Activated CD8-positive, alpha-beta memory T cell treated with anti-CD3 and anti-CD28 coated beads, Interleukin-2, amount 10 ng/mL, durations not matched to agents 7 days and 5 days (primary cell): ENCODE measurements at regions not wholly inside any gene's neighbourhood (a gene's known extent, or its start where the extent isn't known, plus 50 kb on each side); places are given as distances from the start of the nearest gene placed in this dataset.

Source experiments
- ATAC-seq: fragments of 150-1000 bp; cut with Tn5 transposase; one replicate; pipeline ENCODE4 v1.10.0; 2021; ENCODE audit warnings: moderate library complexity
- CTCF ChIA-PET: fragments of 350-600 bp; sonication (Branson Sonifier 250); formaldehyde crosslinking; loops from one replicate; lab custom pipeline; 2021; ENCODE audit warnings: antibody characterized with exemption; lab: Charles Lee
- DNase-seq: peaks from one replicate; pipeline ENCODE4 v3.0.0-alpha.2; 2020
- H3K27ac Mint-ChIP-seq: one replicate; pipeline ENCODE4 v1.8.0; 2021; ENCODE audit warnings: mild to moderate bottlenecking, mixed read lengths
- H3K27me3 Mint-ChIP-seq: one replicate; pipeline ENCODE4 v1.8.0; 2021; ENCODE audit warnings: mixed read lengths
- H3K36me3 Mint-ChIP-seq: one replicate; pipeline ENCODE4 v1.8.0; 2021; ENCODE audit warnings: mild to moderate bottlenecking, mixed read lengths
- H3K4me1 Mint-ChIP-seq: one replicate; pipeline ENCODE4 v1.8.0; 2021; ENCODE audit warnings: mixed read lengths
- H3K4me3 Mint-ChIP-seq: one replicate; pipeline ENCODE4 v1.8.0; 2021; ENCODE audit warnings: mild to moderate bottlenecking, moderate library complexity, mixed read lengths
- H3K9me3 Mint-ChIP-seq: one replicate; pipeline ENCODE4 v1.8.0; 2022; ENCODE audit warnings: low read depth, mixed read lengths

- no peak overlapping the region for H3K4me3 Mint-ChIP-seq
- no peak for DNase-seq
- H3K27ac Mint-ChIP-seq, result no peak overlapping the region
- H3K4me1 Mint-ChIP-seq, result no peaks in the 10 kb centered on the region
- no peaks in the 10 kb centered on the region for H3K27me3 Mint-ChIP-seq
- CTCF ChIA-PET, result no interaction called here
- peaks cover 3% of the 10 kb centered on the region for H3K9me3 Mint-ChIP-seq
- H3K36me3 Mint-ChIP-seq, result no peaks in the 10 kb centered on the region
- ATAC-seq, result no peak
Observed at GRCh38 chr12:118520214-118521035, 144.1 kb downstream of the SUDS3 start.

GRCh38 chr12:118521036-118521370 is 144.6 kb downstream of the SUDS3 start:
- H3K9me3 Mint-ChIP-seq, result peaks cover 3% of the 10 kb centered on the region
- CTCF ChIA-PET, result no interaction called here
- DNase-seq (no peak), ATAC-seq (no peak)
- no peaks in the 10 kb centered on the region for H3K4me1 Mint-ChIP-seq
- H3K27ac Mint-ChIP-seq, result no peak overlapping the region
- no peak overlapping the region for H3K4me3 Mint-ChIP-seq
- H3K27me3 Mint-ChIP-seq, result no peaks in the 10 kb centered on the region
- no peaks in the 10 kb centered on the region for H3K36me3 Mint-ChIP-seq

- ATAC-seq, result no peak
- Mint-ChIP-seq H3K4me3 (no peak overlapping the region), H3K27me3 (no peaks in the 10 kb centered on the region), H3K9me3 (no peaks in the 10 kb centered on the region), H3K4me1 (no peaks in the 10 kb centered on the region), H3K27ac (no peak overlapping the region), H3K36me3 (no peaks in the 10 kb centered on the region)
- no peak for DNase-seq
- CTCF ChIA-PET, result no interaction called here
Observed at GRCh38 chr12:118524446-118524845, 148.1 kb downstream of the SUDS3 start.

GRCh38 chr12:118525216-118525615 is 148.9 kb downstream of the SUDS3 start:
- CTCF ChIA-PET, result no interaction called here
- Mint-ChIP-seq H3K4me1 (no peaks in the 10 kb centered on the region), H3K36me3 (no peaks in the 10 kb centered on the region), H3K27me3 (no peaks in the 10 kb centered on the region), H3K9me3 (no peaks in the 10 kb centered on the region), H3K27ac (no peak overlapping the region), H3K4me3 (no peak overlapping the region)
- no peak for ATAC-seq
- DNase-seq, result no peak

- ATAC-seq, result no peak
- CTCF ChIA-PET, result no interaction called here
Observed at GRCh38 chr12:118526255-118527095, 150.1 kb downstream of the SUDS3 start.

GRCh38 chr12:118527310-118527709 is 151.0 kb downstream of the SUDS3 start:
- no peaks in the 10 kb centered on the region for H3K36me3 Mint-ChIP-seq
- H3K9me3 Mint-ChIP-seq, result no peaks in the 10 kb centered on the region
- CTCF ChIA-PET, result no interaction called here
- H3K27me3 Mint-ChIP-seq, result no peaks in the 10 kb centered on the region
- no peak for ATAC-seq
- no peak for DNase-seq
- no peaks in the 10 kb centered on the region for H3K4me1 Mint-ChIP-seq
- no peak overlapping the region for H3K27ac Mint-ChIP-seq
- no peak overlapping the region for H3K4me3 Mint-ChIP-seq

More at GRCh38 chr12:118526255-118527095, 150.1 kb downstream of the SUDS3 start:
- Mint-ChIP-seq H3K4me1 (no peaks in the 10 kb centered on the region), H3K4me3 (no peak overlapping the region), H3K36me3 (no peaks in the 10 kb centered on the region), H3K27ac (no peak overlapping the region), H3K27me3 (no peaks in the 10 kb centered on the region), H3K9me3 (no peaks in the 10 kb centered on the region)
- no peak for DNase-seq

- H3K4me1 Mint-ChIP-seq, result no peaks in the 10 kb centered on the region
- DNase-seq (no peak), ATAC-seq (no peak)
- no peak overlapping the region for H3K4me3 Mint-ChIP-seq
- H3K27ac Mint-ChIP-seq, result no peak overlapping the region
- no peaks in the 10 kb centered on the region for H3K36me3 Mint-ChIP-seq
- H3K27me3 Mint-ChIP-seq, result no peaks in the 10 kb centered on the region
- CTCF ChIA-PET, result no interaction called here
- H3K9me3 Mint-ChIP-seq, result no peaks in the 10 kb centered on the region
Observed at GRCh38 chr12:118528625-118529024, 152.3 kb downstream of the SUDS3 start.

GRCh38 chr12:118534003-118534402 is 157.6 kb downstream of the SUDS3 start:
- Mint-ChIP-seq H3K4me3 (no peak overlapping the region), H3K4me1 (no peaks in the 10 kb centered on the region), H3K9me3 (no peaks in the 10 kb centered on the region), H3K36me3 (no peaks in the 10 kb centered on the region), H3K27ac (no peak overlapping the region), H3K27me3 (no peaks in the 10 kb centered on the region)
- ATAC-seq, result no peak
- CTCF ChIA-PET, result no interaction called here
- no peak for DNase-seq

GRCh38 chr12:118536306-118536906 is 160.1 kb downstream of the SUDS3 start:
- no peaks in the 10 kb centered on the region for H3K9me3 Mint-ChIP-seq
- CTCF ChIA-PET, result no interaction called here
- no peak for ATAC-seq

GRCh38 chr12:118537481-118537917 is 161.1 kb downstream of the SUDS3 start:
- no peaks in the 10 kb centered on the region for H3K9me3 Mint-ChIP-seq
- ATAC-seq, result no peak
- H3K36me3 Mint-ChIP-seq, result no peaks in the 10 kb centered on the region
- no peaks in the 10 kb centered on the region for H3K4me1 Mint-ChIP-seq
- H3K27ac Mint-ChIP-seq, result no peak overlapping the region
- H3K27me3 Mint-ChIP-seq, result no peaks in the 10 kb centered on the region
- no peak overlapping the region for H3K4me3 Mint-ChIP-seq
- CTCF ChIA-PET, result no interaction called here
- DNase-seq, result no peak

More at GRCh38 chr12:118536306-118536906, 160.1 kb downstream of the SUDS3 start:
- H3K4me3 Mint-ChIP-seq, result no peak overlapping the region
- no peaks in the 10 kb centered on the region for H3K4me1 Mint-ChIP-seq
- H3K36me3 Mint-ChIP-seq, result no peaks in the 10 kb centered on the region
- no peak overlapping the region for H3K27ac Mint-ChIP-seq
- DNase-seq, result no peak
- no peaks in the 10 kb centered on the region for H3K27me3 Mint-ChIP-seq

GRCh38 chr12:118541071-118541470 is 164.7 kb downstream of the SUDS3 start:
- H3K4me1 Mint-ChIP-seq, result no peaks in the 10 kb centered on the region
- CTCF ChIA-PET, result no interaction called here

GRCh38 chr12:118541934-118542333 is 165.6 kb downstream of the SUDS3 start:
- Mint-ChIP-seq H3K4me1 (no peaks in the 10 kb centered on the region), H3K9me3 (no peaks in the 10 kb centered on the region), H3K27me3 (no peaks in the 10 kb centered on the region), H3K36me3 (no peaks in the 10 kb centered on the region), H3K27ac (no peak overlapping the region), H3K4me3 (no peak overlapping the region)
- no peak for ATAC-seq
- no peak for DNase-seq
- CTCF ChIA-PET, result no interaction called here

More at GRCh38 chr12:118541071-118541470, 164.7 kb downstream of the SUDS3 start:
- DNase-seq, result no peak
- no peak overlapping the region for H3K27ac Mint-ChIP-seq
- H3K4me3 Mint-ChIP-seq, result no peak overlapping the region
- no peaks in the 10 kb centered on the region for H3K36me3 Mint-ChIP-seq
- H3K9me3 Mint-ChIP-seq, result no peaks in the 10 kb centered on the region
- no peaks in the 10 kb centered on the region for H3K27me3 Mint-ChIP-seq
- ATAC-seq, result no peak

- H3K27me3 Mint-ChIP-seq, result no peaks in the 10 kb centered on the region
- DNase-seq (no peak), ATAC-seq (no peak)
- H3K4me1 Mint-ChIP-seq, result no peaks in the 10 kb centered on the region
- no peaks in the 10 kb centered on the region for H3K36me3 Mint-ChIP-seq
- CTCF ChIA-PET, result no interaction called here
- H3K27ac Mint-ChIP-seq, result no peak overlapping the region
- no peak overlapping the region for H3K4me3 Mint-ChIP-seq
- H3K9me3 Mint-ChIP-seq, result no peaks in the 10 kb centered on the region
Observed at GRCh38 chr12:118543651-118544050, 167.3 kb downstream of the SUDS3 start.
